H7 (cell line): ENCODE measurements at regions not wholly inside any gene's neighbourhood (a gene's known extent, or its start where the extent isn't known, plus 50 kb on each side); places are given as distances from the start of the nearest gene placed in this dataset.

ENCODE experiments used
- DNase-seq: peaks from one replicate; pipeline ENCODE4 v3.0.0; 2012
- H3K27me3 ChIP-seq: 2 replicates; pipeline ENCODE4 v1.6.0; 2011; ENCODE audit warnings: mild to moderate bottlenecking, low read length; ENCODE audit not compliant: control insufficient read depth, insufficient read depth
- H3K36me3 ChIP-seq: replicated peaks from 2 replicates; pipeline ENCODE4 v1.5.1; 2011; ENCODE audit warnings: low read length; ENCODE audit not compliant: control insufficient read depth, insufficient read depth
- H3K4me3 ChIP-seq: 2 replicates; pipeline ENCODE4 v1.5.1; 2011; ENCODE audit warnings: low read depth, mild to moderate bottlenecking, control low read depth, low read length, moderate library complexity; ENCODE audit not compliant: insufficient read depth

GRCh38 chr17:56011406-56012131, 141.7 kb upstream of the ANKFN1 start:
- Histone ChIP-seq H3K4me3 (no peak overlapping the region), H3K36me3 (no peaks in the 10 kb centered on the region), H3K27me3 (no peaks in the 10 kb centered on the region)
- DNase-seq: no peak

- DNase-seq: no peak
- Histone ChIP-seq H3K36me3 (no peaks in the 10 kb centered on the region), H3K27me3 (no peaks in the 10 kb centered on the region), H3K4me3 (no peak overlapping the region)
Measured at GRCh38 chr17:56018211-56018610, 135.1 kb upstream of the ANKFN1 start.

- H3K36me3 ChIP-seq: no peaks in the 10 kb centered on the region
- no peak overlapping the region for H3K4me3 ChIP-seq
- no peak for DNase-seq
- H3K27me3 ChIP-seq: no peaks in the 10 kb centered on the region
Measured at GRCh38 chr17:56020369-56020768, 132.9 kb upstream of the ANKFN1 start.

- DNase-seq: no peak
- Histone ChIP-seq H3K36me3 (no peaks in the 10 kb centered on the region), H3K27me3 (no peaks in the 10 kb centered on the region), H3K4me3 (no peak overlapping the region)
Measured at GRCh38 chr17:56021681-56022190, 131.5 kb upstream of the ANKFN1 start.

GRCh38 chr17:56023851-56024250, 129.4 kb upstream of the ANKFN1 start:
- no peaks in the 10 kb centered on the region for H3K27me3 ChIP-seq
- DNase-seq: no peak
- H3K36me3 ChIP-seq: no peaks in the 10 kb centered on the region
- H3K4me3 ChIP-seq: no peak overlapping the region

- Histone ChIP-seq H3K4me3 (no peak overlapping the region), H3K36me3 (no peaks in the 10 kb centered on the region), H3K27me3 (no peaks in the 10 kb centered on the region)
- DNase-seq: no peak
Measured at GRCh38 chr17:56026915-56027314, 126.4 kb upstream of the ANKFN1 start.

GRCh38 chr17:56028837-56029236, 124.4 kb upstream of the ANKFN1 start:
- Histone ChIP-seq H3K27me3 (no peaks in the 10 kb centered on the region), H3K4me3 (no peak overlapping the region), H3K36me3 (no peaks in the 10 kb centered on the region)
- DNase-seq: no peak

- no peaks in the 10 kb centered on the region for H3K36me3 ChIP-seq
- no peak overlapping the region for H3K4me3 ChIP-seq
- no peak for DNase-seq
- H3K27me3 ChIP-seq: no peaks in the 10 kb centered on the region
Measured at GRCh38 chr17:56030009-56030624, 123.2 kb upstream of the ANKFN1 start.

GRCh38 chr17:56031636-56032035, 121.6 kb upstream of the ANKFN1 start:
- Histone ChIP-seq H3K27me3 (no peaks in the 10 kb centered on the region), H3K4me3 (no peak overlapping the region), H3K36me3 (no peaks in the 10 kb centered on the region)
- DNase-seq: no peak

GRCh38 chr17:56034197-56034635, 119.1 kb upstream of the ANKFN1 start:
- no peak overlapping the region for H3K4me3 ChIP-seq
- no peaks in the 10 kb centered on the region for H3K36me3 ChIP-seq
- DNase-seq: no peak
- H3K27me3 ChIP-seq: no peaks in the 10 kb centered on the region

- Histone ChIP-seq H3K27me3 (no peaks in the 10 kb centered on the region), H3K4me3 (no peak overlapping the region), H3K36me3 (no peaks in the 10 kb centered on the region)
- no peak for DNase-seq
Measured at GRCh38 chr17:56038131-56038530, 115.1 kb upstream of the ANKFN1 start.

- H3K27me3 ChIP-seq: no peaks in the 10 kb centered on the region
- no peaks in the 10 kb centered on the region for H3K36me3 ChIP-seq
- H3K4me3 ChIP-seq: no peak overlapping the region
- no peak for DNase-seq
Measured at GRCh38 chr17:56045872-56046271, 107.4 kb upstream of the ANKFN1 start.

- H3K36me3 ChIP-seq: no peaks in the 10 kb centered on the region
- no peaks in the 10 kb centered on the region for H3K27me3 ChIP-seq
- DNase-seq: no peak
- H3K4me3 ChIP-seq: no peak overlapping the region
Measured at GRCh38 chr17:56047331-56047730, 105.9 kb upstream of the ANKFN1 start.

GRCh38 chr17:56057869-56058268, 95.4 kb upstream of the ANKFN1 start:
- no peak for DNase-seq
- Histone ChIP-seq H3K4me3 (no peak overlapping the region), H3K27me3 (no peaks in the 10 kb centered on the region), H3K36me3 (no peaks in the 10 kb centered on the region)

- Histone ChIP-seq H3K36me3 (no peaks in the 10 kb centered on the region), H3K27me3 (no peaks in the 10 kb centered on the region), H3K4me3 (no peak overlapping the region)
- no peak for DNase-seq
Measured at GRCh38 chr17:56064506-56064905, 88.8 kb upstream of the ANKFN1 start.
